Nephron (organoid): ENCODE measurements at regions not wholly inside any gene's neighbourhood (a gene's known extent, or its start where the extent isn't known, plus 50 kb on each side); places are given as distances from the start of the nearest gene placed in this dataset.

Experiments used
- H3K27ac Mint-ChIP-seq, 3 experiments: 2 replicates each; pipeline ENCODE4 v1.8.0; 2020; ENCODE audit warnings: mixed read lengths in 3 of 3, mild to moderate bottlenecking in 2 of 3, moderate library complexity in 1 of 3
- H3K27me3 Mint-ChIP-seq: 2 replicates; pipeline ENCODE4 v1.8.0; 2021; ENCODE audit warnings: low read depth, mild to moderate bottlenecking, moderate library complexity, mixed read lengths
- H3K36me3 Mint-ChIP-seq: 2 replicates; pipeline ENCODE4 v1.8.0; 2020; ENCODE audit warnings: low read depth, mixed read lengths
- H3K4me1 Mint-ChIP-seq: 2 replicates; pipeline ENCODE4 v1.8.0; 2020; ENCODE audit warnings: mixed read lengths
- H3K4me3 Mint-ChIP-seq, 3 experiments: 2 replicates each; pipeline ENCODE4 v1.8.0; 2020; ENCODE audit warnings: mild to moderate bottlenecking in 3 of 3, mixed read lengths in 3 of 3, moderate library complexity in 2 of 3
- H3K9me3 Mint-ChIP-seq: 2 replicates; pipeline ENCODE4 v1.8.0; 2020; ENCODE audit warnings: mixed read lengths
- TF ChIP-seq, protein P1 (sequence below), 3 experiments: fragments of 200-600 bp; sonication (generic); IDR thresholded peaks; one replicate each; pipeline ENCODE4 v1.5.0; 2021; ENCODE audit warnings: antibody characterized with exemption in 3 of 3; ENCODE audit not compliant: unreplicated experiment in 3 of 3

DNA sequence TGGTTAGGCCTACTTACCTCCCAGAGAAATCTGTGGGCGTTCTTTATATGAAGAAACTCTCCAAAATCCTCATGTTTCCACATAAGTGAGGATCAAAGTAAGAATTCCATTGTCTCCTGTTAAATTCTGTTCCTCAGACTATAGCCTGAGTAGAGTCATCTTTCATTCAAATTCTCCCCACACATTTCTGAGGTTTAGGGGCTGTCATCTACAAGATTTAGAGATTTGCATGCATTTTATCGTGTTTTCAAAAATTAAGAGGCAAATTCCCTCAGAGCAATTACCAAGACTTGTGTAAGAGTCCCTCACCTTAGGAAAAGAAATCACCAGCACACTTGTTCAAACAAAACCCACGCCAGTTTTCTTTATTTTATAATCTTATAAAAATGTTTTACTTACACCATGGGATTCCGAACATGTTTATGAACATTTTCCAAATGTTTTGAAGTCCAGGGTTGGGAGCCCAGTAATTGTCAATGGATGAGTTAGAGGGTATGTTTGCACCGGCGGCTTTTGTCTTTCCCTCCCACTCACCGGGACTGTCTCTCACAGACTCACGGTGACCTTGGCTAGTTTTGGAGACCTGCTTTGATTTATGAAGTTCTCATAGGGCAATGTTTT is 367.6 kb downstream of the ENC1 start:
- peak overlapping the region; percentile 83 to 95 (median 85) for H3K27ac Mint-ChIP-seq
- no peaks in the 10 kb centered on the region for H3K36me3 Mint-ChIP-seq
- TF ChIP-seq, protein P1, sequence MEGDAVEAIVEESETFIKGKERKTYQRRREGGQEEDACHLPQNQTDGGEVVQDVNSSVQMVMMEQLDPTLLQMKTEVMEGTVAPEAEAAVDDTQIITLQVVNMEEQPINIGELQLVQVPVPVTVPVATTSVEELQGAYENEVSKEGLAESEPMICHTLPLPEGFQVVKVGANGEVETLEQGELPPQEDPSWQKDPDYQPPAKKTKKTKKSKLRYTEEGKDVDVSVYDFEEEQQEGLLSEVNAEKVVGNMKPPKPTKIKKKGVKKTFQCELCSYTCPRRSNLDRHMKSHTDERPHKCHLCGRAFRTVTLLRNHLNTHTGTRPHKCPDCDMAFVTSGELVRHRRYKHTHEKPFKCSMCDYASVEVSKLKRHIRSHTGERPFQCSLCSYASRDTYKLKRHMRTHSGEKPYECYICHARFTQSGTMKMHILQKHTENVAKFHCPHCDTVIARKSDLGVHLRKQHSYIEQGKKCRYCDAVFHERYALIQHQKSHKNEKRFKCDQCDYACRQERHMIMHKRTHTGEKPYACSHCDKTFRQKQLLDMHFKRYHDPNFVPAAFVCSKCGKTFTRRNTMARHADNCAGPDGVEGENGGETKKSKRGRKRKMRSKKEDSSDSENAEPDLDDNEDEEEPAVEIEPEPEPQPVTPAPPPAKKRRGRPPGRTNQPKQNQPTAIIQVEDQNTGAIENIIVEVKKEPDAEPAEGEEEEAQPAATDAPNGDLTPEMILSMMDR (IDR thresholded peaks at IDR 0.05; ENCODE audit: unreplicated experiment in 3 of 3), result no peak
- peaks cover 5% of the 10 kb centered on the region for H3K27me3 Mint-ChIP-seq
- no peak overlapping the region for H3K4me3 Mint-ChIP-seq
- H3K9me3 Mint-ChIP-seq, result no peaks in the 10 kb centered on the region
- peaks cover 62% of the 10 kb centered on the region for H3K4me1 Mint-ChIP-seq

DNA sequence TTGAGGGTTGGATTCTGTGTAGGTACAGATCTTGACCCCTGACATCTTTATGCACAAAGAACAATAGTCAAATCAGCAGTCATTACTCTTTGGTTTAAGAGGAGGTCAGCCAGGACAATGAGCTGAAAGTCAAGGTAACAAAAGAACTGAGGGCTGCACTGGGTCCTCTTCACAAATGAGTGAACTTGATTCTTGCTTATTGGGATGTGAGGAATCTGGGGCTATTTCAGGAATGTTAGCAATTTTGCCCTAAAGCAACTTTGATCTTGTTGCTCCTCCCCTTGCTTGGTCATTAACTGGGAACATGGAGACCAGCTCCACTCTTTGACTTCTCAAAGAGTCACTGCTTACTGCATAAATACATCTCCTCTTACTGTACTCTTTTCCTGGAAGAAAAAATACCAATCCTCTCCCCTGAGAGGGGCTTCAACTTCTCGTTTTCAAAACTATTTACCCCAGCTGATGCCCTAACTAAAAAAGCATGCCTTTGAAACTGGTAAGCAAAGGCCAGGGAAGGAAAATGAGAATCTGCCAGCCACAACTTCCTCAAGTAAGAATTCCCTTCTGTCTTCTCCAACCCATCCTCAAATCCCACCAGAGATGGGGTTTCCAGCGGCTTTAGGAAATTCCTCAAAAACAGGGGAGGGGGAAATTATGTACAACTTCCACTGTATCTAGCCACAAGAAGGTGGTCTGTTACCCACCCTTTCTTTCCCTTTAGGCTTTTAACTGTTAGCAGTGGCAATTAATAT is 368.3 kb downstream of the ENC1 start:
- Mint-ChIP-seq H3K27me3 (peaks cover 5% of the 10 kb centered on the region), H3K36me3 (no peaks in the 10 kb centered on the region), H3K4me3 (no peak overlapping the region), H3K27ac (peak overlapping the region; percentile 83 to 95 (median 85)), H3K9me3 (no peaks in the 10 kb centered on the region), H3K4me1 (peaks cover 68% of the 10 kb centered on the region)
- TF ChIP-seq, protein P1 (IDR thresholded peaks at IDR 0.05; ENCODE audit: unreplicated experiment in 3 of 3), result no peak

DNA sequence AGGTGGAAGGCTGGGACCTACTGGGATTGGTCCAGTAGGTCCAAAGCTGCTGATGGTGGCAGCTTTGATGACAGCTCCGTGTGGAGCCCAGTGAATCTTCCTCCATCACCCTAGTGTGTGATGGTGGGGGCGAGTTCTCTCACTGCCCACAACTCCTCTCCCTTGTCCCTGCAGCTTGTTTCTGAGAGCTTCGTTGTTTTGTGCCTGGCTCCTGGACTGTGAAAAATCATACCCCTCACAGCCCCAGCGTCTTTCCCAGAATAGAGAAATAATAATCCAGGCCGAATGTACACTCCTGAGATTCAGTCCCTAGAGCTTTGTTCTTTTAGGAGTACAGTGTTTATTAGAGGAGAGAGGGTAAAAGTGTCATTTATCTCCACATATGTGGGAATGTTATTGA is 372.2 kb downstream of the ENC1 start:
- TF ChIP-seq, protein P1 (IDR thresholded peaks at IDR 0.05; ENCODE audit: unreplicated experiment in 3 of 3), result no peak
- H3K36me3 Mint-ChIP-seq, result no peaks in the 10 kb centered on the region

DNA sequence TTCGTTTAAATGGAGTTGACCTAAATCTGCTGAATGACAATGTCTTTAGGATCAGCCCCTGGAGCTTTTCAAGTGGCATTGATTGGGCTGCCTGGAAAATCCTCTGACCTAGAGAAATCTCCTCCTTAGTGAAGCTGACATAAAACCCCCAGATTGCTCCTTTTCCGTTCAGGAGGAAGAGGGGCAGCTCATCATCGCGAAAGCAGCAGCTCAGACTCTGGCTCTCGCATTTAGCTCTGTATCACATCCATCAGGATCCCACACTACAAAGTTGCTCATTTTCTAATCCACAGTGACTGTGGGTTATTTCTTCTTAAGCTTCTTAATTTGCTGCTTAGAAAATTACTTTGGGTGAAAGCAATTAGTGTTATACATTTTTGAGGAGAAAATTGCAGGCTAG is 373.7 kb downstream of the ENC1 start:
- peaks cover 54% of the 10 kb centered on the region for H3K4me1 Mint-ChIP-seq
- no peaks in the 10 kb centered on the region for H3K27me3 Mint-ChIP-seq
- peak overlapping the region in 2 of 3 experiments; percentile 65 to 83 for H3K27ac Mint-ChIP-seq
- H3K9me3 Mint-ChIP-seq, result no peaks in the 10 kb centered on the region
- H3K4me3 Mint-ChIP-seq, result no peak overlapping the region
- TF ChIP-seq, protein P1 (IDR thresholded peaks at IDR 0.05; ENCODE audit: unreplicated experiment in 3 of 3), result no peak
- H3K36me3 Mint-ChIP-seq, result no peaks in the 10 kb centered on the region

More for the DNA sequence above, 372.2 kb downstream of the ENC1 start:
- Mint-ChIP-seq H3K27ac (peak overlapping the region; percentile 36 to 85 (median 55)), H3K27me3 (no peaks in the 10 kb centered on the region), H3K4me3 (no peak overlapping the region), H3K9me3 (no peaks in the 10 kb centered on the region), H3K4me1 (peaks cover 56% of the 10 kb centered on the region)

DNA sequence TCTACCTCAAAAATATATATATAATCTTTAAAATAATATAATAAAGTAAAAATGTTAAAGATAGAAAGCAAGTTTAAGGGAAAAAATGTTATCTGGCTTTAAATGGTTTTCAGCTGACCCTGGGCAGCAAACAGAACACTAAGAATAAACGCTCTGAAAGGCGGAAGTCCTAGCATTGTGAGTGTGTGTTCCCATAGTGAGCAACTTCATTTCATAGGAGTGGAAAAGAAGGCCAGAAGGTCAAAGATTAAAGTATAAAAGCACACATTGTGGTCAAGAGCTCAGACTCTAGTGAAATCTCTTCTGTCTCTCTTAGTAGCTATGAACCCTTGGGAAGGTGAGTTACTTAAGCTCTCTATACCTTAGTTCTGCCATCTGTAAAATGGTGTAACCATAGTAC is 374.4 kb downstream of the ENC1 start:
- H3K4me3 Mint-ChIP-seq, result no peak overlapping the region
- H3K9me3 Mint-ChIP-seq, result no peaks in the 10 kb centered on the region
- H3K36me3 Mint-ChIP-seq, result no peaks in the 10 kb centered on the region
- peaks cover 57% of the 10 kb centered on the region for H3K4me1 Mint-ChIP-seq
- TF ChIP-seq, protein P1 (IDR thresholded peaks at IDR 0.05; ENCODE audit: unreplicated experiment in 3 of 3), result no peak
- H3K27me3 Mint-ChIP-seq, result no peaks in the 10 kb centered on the region
- H3K27ac Mint-ChIP-seq, result peak overlapping the region in 2 of 3 experiments; percentile 32 to 65
